T-helper 1 cell treated with Interleukin-12 subunit alpha and Interleukin-12 subunit beta and Interleukin-4 antibody, amounts not matched to agents 30 ng/mL and 1 ng/mL, for 36 hours (primary cell): ENCODE measurements at regions not wholly inside any gene's neighbourhood (a gene's known extent, or its start where the extent isn't known, plus 50 kb on each side); places are given as distances from the start of the nearest gene placed in this dataset.
"Not testable (repeated sequence)": the region's sequence is repeated elsewhere in the genome, so short reads cannot be mapped to it uniquely, and the experiment has no call there.

ENCODE experiments used
- intact Hi-C: fragments of 100-400 bp; cut with micrococcal nuclease; formaldehyde crosslinking; loops from one replicate; pipeline ENCODE4 v1.15.1; 2024

- intact Hi-C loops = no loop called here
Observed at GRCh38 chr14:42992930-42993329, 1386.3 kb downstream of the LRFN5 start.

DNA sequence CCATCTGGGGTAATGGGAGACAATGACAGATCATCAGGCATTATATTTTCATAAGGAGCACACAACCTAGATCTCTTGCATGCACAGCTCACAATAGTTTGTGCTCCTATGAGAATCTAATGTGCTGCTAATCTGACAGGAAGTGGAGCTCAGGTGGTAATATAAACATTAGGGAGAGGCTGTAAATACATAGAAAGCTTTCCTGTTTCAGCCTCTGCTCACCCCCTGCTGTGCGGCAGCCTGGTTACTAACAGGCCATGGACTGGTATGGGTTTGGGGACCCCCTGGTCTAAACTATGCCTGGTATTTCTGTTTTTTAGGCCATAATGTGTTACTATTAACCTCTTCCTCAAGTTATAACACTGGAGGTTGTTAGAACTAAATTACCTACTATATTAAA lies 1373.7 kb downstream of the LRFN5 start:
- intact Hi-C loops = no loop called here

DNA sequence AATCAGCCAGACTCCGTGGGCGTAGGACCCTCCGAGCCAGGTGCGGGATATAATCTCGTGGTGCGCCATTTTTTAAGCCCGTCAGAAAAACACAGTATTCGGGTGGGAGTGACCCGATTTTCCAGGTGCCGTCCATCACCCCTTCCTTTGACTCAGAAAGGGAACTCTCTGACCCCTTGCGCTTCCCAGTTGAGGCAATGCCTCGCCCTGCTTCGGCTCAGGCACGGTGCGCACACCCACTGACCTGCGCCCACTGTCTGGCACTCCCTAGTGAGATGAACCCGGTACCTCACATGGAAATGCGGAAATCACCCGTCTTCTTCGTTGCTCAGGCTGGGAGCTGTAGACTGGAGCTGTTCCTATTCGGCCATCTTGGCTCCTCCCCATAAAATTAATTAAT lies 1366.5 kb downstream of the LRFN5 start:
- intact Hi-C loops = not testable (repeated sequence)

- intact Hi-C loops = no loop called here
Observed at GRCh38 chr14:42965512-42965911, 1358.8 kb downstream of the LRFN5 start.

DNA sequence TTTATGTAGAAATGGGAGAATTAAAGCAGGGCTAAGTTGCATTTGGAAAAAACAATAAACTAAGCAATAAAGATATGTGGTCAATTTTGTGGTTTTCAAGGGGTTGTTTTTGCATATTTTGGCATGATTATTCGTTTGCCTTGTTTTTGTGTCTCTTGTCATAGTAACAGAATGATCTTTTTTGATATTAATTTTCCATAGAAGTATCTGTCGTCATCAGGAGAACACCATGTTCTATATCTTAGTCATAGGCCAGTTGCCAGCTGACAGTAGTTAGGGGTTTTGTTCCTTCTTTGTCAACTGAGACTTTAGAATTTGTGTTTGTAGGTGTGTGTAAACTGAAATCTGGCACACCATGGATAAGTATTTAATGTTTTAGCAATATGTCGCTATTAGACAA lies 1354.8 kb downstream of the LRFN5 start:
- intact Hi-C loops = no loop called here

DNA sequence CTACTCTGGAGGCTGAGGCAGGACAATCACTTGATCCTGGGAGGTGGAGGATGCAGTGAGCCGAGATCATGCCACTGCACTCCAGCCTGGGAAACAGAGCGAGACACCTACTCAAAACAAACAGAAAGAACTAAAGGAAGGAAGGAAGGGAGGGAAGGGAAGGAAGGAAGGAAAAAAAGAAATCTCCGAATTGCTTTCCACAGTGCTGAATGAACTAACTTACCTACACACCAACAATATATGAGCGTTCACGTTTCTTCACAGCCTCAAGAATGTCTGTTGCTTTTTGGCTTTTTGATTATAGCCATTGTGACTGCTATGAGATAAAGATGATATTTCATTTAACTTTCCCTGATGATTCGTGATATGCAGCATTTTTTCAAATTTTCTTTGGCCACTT lies 1343.7 kb downstream of the LRFN5 start:
- intact Hi-C loops = no loop called here

DNA sequence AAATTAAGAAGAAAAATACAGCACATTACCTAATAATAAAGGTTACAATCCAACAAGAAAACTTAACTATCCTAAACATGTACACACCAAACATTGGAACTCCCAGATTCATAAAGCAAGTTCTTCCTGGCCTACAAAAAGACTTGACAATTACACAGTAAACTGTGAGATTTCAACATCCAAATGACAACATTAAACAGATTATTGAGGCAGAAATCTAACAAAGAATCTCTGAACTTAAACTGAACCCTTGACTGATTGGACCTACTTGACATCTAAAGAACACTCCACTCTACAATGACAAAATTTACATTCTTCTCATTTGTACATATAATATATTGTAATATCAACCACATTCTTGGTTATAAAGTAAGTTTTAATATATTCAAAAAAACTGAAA lies 1341.3 kb downstream of the LRFN5 start:
- intact Hi-C loops = no loop called here

GRCh38 chr14:42944284-42944683 lies 1337.6 kb downstream of the LRFN5 start:
- intact Hi-C loops = no loop called here

- intact Hi-C loops = no loop called here
Observed at GRCh38 chr14:42931308-42931707, 1324.6 kb downstream of the LRFN5 start.

DNA sequence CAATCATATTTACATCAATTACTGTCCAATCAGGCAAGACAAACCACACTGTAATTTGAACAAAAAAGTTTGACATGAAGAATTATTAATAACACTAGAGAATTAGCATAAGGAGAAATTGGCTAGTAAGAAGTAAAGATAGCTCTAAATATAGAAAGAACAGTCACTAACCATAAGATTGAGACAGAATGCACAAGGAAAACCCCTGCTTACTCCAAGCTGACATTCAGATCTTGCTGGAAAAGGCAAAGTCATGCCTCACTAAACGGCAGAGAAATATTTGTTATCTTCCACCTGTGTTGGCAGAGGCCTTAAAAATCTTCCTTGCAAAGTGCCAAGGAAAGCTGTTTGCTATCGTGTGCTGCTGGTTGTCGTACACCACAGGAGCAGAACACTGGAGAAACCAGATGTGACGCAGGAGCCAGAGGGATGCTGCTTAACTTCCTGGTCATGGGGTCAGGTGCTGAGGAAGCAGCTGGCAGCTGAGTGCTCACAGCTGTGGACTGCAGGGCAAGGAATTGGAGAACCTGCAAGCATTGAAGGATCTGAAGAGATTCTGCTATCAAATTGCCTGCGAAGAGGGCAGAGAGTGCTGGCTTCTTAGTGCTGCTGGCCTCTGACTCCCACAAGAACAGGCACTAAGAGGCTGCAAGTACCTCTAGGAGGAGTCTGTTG lies 1323.3 kb downstream of the LRFN5 start:
- intact Hi-C loops = no loop called here

DNA sequence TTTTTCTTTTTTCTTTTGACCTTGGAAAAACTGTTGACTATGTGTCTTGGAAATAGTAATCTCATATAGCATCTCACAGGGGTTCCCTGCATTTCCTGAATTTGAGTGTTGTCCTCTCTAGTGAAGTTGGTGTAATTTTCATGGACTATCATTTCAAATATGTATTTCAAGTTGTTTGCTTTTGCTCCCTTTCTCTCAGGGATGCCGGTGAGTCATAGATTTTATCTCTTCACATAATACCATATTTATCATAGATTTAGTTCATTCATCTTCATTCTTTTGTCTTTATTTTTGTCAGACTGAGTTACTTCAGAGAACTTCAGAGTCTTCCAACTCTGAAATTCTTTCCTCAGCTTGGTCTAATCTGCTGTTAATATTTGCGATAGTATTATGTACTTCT lies 1320.6 kb downstream of the LRFN5 start:
- intact Hi-C loops = no loop called here

GRCh38 chr14:42921901-42922300 lies 1315.2 kb downstream of the LRFN5 start:
- intact Hi-C loops = no loop called here

GRCh38 chr14:42918615-42919014 lies 1311.9 kb downstream of the LRFN5 start:
- intact Hi-C loops = no loop called here

DNA sequence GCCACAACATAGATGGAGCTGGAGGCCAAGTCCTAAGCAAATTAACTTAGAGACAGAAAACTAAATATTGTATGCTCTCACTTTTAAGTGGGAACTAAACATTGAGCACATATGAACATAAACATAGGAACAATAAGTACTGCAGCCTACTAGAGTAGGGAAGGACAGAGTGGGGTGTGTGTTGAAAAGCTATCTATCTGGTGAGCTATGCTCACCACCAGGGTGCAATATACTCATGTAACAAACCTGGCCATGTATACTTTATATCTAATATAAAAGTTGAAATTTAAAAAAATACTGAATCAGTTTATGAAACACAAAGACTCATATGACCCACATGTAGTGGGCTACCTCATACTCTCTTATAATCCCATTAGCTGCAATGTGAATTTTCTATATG lies 1305.0 kb downstream of the LRFN5 start:
- intact Hi-C loops = no loop called here

- intact Hi-C loops = no loop called here
Observed at GRCh38 chr14:42909659-42910058, 1303.0 kb downstream of the LRFN5 start.

DNA sequence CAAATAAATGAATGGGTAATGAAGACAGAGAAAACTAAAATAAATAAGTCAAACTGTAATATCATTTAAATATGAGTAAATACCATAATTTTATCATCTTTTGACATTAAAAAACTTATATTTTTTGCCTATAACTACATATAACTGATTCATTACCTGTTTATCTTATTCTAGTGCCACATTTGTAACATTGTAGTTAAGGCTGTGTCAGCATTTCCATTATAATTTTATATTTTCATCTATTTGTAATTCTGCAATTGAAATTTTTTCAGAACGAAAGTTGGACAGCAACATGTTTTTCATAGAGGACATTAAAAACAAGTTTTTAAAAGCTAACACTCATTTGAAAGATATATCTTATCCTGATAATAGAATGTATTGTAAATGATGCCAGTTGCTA lies 1286.5 kb downstream of the LRFN5 start:
- intact Hi-C loops = no loop called here

- intact Hi-C loops = no loop called here
Observed at GRCh38 chr14:42884100-42884499, 1277.4 kb downstream of the LRFN5 start.

GRCh38 chr14:42877716-42878115 lies 1271.0 kb downstream of the LRFN5 start:
- intact Hi-C loops = no loop called here

DNA sequence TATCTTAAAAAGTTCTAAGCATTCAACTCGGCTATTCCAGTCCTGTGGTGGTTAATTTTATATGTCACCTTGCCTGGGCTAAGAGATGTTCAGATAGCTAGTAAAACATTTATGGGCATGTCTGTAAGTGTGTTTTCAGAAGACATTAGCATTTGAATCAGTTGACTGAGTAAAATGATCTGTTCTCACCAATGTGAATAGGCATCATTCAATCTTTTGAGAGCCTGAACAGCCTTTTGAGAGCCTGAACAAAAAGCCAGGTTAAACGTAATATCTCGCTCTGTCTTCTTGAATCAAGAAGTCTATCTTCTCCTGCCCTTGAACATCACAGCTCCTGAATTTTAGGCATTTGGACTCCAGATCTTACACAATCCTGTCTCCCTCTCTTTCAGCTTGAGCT lies 1266.1 kb downstream of the LRFN5 start:
- intact Hi-C loops = no loop called here

DNA sequence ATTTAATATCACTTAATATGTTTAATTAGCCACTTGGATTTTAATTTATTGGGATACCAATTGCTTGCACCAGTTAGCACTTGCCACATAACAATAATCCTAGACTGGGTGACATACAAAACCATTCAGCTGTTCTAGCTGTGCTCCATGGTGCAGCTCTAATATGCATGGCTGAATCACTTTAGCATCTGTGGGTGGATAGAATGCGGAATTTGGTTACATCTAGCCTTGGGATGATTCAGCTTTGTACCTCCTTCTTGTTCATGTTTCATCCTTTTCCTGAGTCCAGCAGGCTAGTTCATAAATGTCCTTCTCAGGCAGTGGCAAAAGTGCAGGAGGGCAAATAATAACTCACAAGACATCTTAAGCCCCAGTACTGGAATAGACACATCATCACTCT lies 1263.0 kb downstream of the LRFN5 start:
- intact Hi-C loops = no loop called here

DNA sequence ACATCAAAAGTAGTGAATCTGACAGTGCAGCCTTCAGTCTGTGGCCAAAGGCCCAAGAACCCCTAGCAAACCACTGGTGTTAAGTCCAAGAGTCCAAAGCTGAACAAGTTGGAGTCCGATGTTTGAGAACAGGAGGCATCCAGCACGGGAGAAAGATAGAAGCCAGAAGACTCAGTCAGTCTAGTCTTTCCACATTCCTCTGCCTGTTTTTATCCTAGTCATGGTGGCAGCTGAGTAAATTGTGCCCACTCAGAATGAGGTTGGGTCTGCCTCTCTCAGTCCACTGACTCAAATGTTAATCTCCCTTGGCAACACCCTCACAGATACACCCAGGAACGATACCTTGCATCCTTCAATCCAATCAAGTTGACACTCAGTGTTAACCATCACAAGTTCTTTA lies 1255.4 kb downstream of the LRFN5 start:
- intact Hi-C loops = no loop called here

DNA sequence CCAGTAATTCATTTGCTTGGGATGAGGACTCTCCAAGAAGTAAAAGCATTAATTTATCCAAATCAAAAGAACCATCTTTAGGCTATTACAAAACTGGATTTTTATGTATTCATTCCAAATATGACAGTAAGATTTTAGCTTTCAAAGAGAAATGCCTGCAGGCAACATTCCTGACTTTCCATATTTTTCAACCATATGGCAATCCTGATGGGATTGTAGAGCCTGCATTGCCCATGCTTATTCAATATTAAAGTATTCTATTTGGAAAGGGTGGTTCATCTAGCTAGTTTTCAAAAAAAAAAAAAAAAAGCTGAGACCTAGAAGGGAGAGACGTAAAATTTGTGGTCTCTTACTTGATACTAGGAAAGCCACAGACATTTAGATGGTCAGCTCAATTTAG lies 1253.7 kb downstream of the LRFN5 start:
- intact Hi-C loops = no loop called here

- intact Hi-C loops = no loop called here
Observed at GRCh38 chr14:42856106-42856505, 1249.4 kb downstream of the LRFN5 start.

GRCh38 chr14:42855085-42855484 lies 1248.4 kb downstream of the LRFN5 start:
- intact Hi-C loops = no loop called here
